PC-3 (cell line): ENCODE measurements at regions not wholly inside any gene's neighbourhood (a gene's known extent, or its start where the extent isn't known, plus 50 kb on each side); places are given as distances from the start of the nearest gene placed in this dataset.

Experiments
- ATAC-seq: fragments of 200-7000 bp; cut with Tn5 transposase; 2 replicates; pipeline ENCODE4 v1.9.1; 2020; ENCODE audit warnings: mild to moderate bottlenecking, moderate library complexity
- BruUV-seq: library from RNA; stranded (reverse); fragments of 400-500 nt; replicated peaks from 2 replicates; lab custom pipeline; 2021; lab: Mats Ljungman, UMichigan
- CTCF ChIA-PET: fragments of 300-600 bp; sonication (Branson Sonifier 250); formaldehyde crosslinking; loops from one replicate; lab custom pipeline; 2022; ENCODE audit warnings: antibody characterized with exemption; lab: Charles Lee
- POLR2A ChIA-PET: fragments of 300-600 bp; sonication (Branson Sonifier 250); formaldehyde crosslinking; loops from one replicate; lab custom pipeline; 2022; ENCODE audit warnings: antibody characterized with exemption; ENCODE audit not compliant: unreplicated experiment; lab: Charles Lee
- DNase-seq: peaks from one replicate; pipeline ENCODE4 v3.0.0-alpha.2; 2015
- H2AFZ ChIP-seq: fragments of 300-600 bp; sonication (generic); 2 replicates; pipeline ENCODE4 v1.6.0; 2016; ENCODE audit warnings: antibody characterized with exemption, low read length
- H3F3A ChIP-seq: fragments of 300-600 bp; sonication (generic); one replicate; pipeline ENCODE4 v1.6.0; 2017; ENCODE audit warnings: antibody characterized with exemption, low read length, control low read depth, mild to moderate bottlenecking; ENCODE audit not compliant: unreplicated experiment
- H3K27ac ChIP-seq: fragments of 300-600 bp; sonication (generic); 2 replicates; pipeline ENCODE4 v1.5.1; 2016; ENCODE audit warnings: mild to moderate bottlenecking, low read length
- H3K27me3 ChIP-seq: fragments of 300-600 bp; sonication (generic); 2 replicates; pipeline ENCODE4 v1.6.1; 2016; ENCODE audit warnings: low read length, mixed read lengths
- H3K36me3 ChIP-seq: fragments of 300-600 bp; sonication (generic); 2 replicates; pipeline ENCODE4 v1.6.1; 2016; ENCODE audit warnings: low read depth, mixed run types, low read length, mixed read lengths
- H3K4me1 ChIP-seq: fragments of 300-600 bp; sonication (generic); 2 replicates; pipeline ENCODE4 v1.5.1; 2016; ENCODE audit warnings: low read length; ENCODE audit not compliant: insufficient read depth
- H3K4me2 ChIP-seq: fragments of 300-600 bp; sonication (generic); 2 replicates; pipeline ENCODE4 v1.6.0; 2016; ENCODE audit warnings: low read length
- H3K4me3 ChIP-seq: fragments of 300-600 bp; sonication (generic); 2 replicates; pipeline ENCODE4 v1.5.1; 2016; ENCODE audit warnings: mild to moderate bottlenecking, low read length, mixed read lengths
- H3K79me2 ChIP-seq: fragments of 300-600 bp; sonication (generic); 2 replicates; pipeline ENCODE4 v1.6.1; 2017; ENCODE audit warnings: low read length, mixed read lengths
- H3K9ac ChIP-seq: fragments of 300-600 bp; sonication (generic); 2 replicates; pipeline ENCODE4 v1.6.0; 2016; ENCODE audit warnings: mild to moderate bottlenecking, low read length
- H3K9me2 ChIP-seq: fragments of 300-600 bp; sonication (generic); replicated peaks from 2 replicates; pipeline ENCODE4 v1.6.1; 2016; ENCODE audit warnings: mixed run types, low read length, mixed read lengths
- H3K9me3 ChIP-seq: fragments of 300-600 bp; sonication (generic); 2 replicates; pipeline ENCODE4 v1.6.1; 2016; ENCODE audit warnings: low read length, mixed read lengths
- H4K20me1 ChIP-seq: fragments of 300-600 bp; sonication (generic); 2 replicates; pipeline ENCODE4 v1.6.1; 2016; ENCODE audit warnings: low read length, mixed read lengths
- EZH2 ChIP-seq: fragments of 300-600 bp; sonication (generic); IDR thresholded peaks from one replicate; pipeline ENCODE4 v1.6.1; 2017; ENCODE audit warnings: antibody characterized with exemption, mild to moderate bottlenecking, low read length; ENCODE audit not compliant: unreplicated experiment
- EZH2phosphoT487 ChIP-seq: fragments of 300-600 bp; sonication (generic); IDR thresholded peaks from 2 replicates; pipeline ENCODE4 v1.6.1; 2018; ENCODE audit warnings: mild to moderate bottlenecking, antibody characterized with exemption, low read length, borderline replicate concordance
- intact Hi-C: fragments of 100-400 bp; cut with micrococcal nuclease; formaldehyde crosslinking; loops from 2 replicates; pipeline ENCODE4 v1.9.0; 2023
- TF ChIP-seq, protein P1 (sequence below): fragments of 300-600 bp; sonication (generic); conservative IDR thresholded peaks from 2 replicates; pipeline ENCODE4 v1.5.1; 2017; ENCODE audit warnings: antibody characterized with exemption, low read depth, mild to moderate bottlenecking, low read length

DNA sequence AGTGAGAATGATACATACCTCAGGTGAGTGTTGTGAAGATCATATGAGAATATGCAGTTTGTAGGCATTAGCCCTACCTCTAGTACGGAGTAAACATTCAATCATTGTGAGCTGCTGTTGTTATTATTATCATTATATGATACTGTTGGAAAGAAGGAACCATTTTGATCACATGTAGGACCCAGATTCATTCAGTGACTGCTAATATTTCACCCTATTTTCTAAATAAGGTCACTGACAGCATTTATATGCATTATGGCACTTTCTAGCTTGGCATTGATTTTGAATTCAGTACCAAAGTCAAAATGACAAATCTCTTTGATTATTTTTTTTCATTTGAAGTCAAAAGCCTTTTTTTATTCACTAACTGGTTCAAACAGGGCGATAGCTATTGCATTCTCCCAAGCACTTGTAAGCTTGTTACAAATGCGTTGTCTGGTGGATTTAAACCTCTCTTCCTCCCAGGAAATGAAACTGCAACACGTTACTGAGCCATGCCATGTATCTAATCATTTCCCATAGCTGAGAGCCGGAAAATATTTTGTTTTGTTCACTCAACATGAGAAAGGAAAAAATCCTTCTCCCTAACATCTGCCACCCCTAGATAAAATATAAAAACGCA is 320.8 kb upstream of the SGCD start:
- Histone ChIP-seq H3K4me3 (no peak overlapping the region), H3K27me3 (no peaks in the 10 kb centered on the region), H3K9me3 (no peaks in the 10 kb centered on the region), H3K4me1 (no peaks in the 10 kb centered on the region), H3K27ac (no peak overlapping the region), H3K4me2 (no peak overlapping the region), H3K9ac (no peak overlapping the region), H3K9me2 (no peaks in the 10 kb centered on the region), H4K20me1 (no peaks in the 10 kb centered on the region), H3K36me3 (no peaks in the 10 kb centered on the region), H3F3A (no peaks in the 10 kb centered on the region), H2AFZ (no peak overlapping the region), H3K79me2 (no peaks in the 10 kb centered on the region)
- TF ChIP-seq, protein P1, sequence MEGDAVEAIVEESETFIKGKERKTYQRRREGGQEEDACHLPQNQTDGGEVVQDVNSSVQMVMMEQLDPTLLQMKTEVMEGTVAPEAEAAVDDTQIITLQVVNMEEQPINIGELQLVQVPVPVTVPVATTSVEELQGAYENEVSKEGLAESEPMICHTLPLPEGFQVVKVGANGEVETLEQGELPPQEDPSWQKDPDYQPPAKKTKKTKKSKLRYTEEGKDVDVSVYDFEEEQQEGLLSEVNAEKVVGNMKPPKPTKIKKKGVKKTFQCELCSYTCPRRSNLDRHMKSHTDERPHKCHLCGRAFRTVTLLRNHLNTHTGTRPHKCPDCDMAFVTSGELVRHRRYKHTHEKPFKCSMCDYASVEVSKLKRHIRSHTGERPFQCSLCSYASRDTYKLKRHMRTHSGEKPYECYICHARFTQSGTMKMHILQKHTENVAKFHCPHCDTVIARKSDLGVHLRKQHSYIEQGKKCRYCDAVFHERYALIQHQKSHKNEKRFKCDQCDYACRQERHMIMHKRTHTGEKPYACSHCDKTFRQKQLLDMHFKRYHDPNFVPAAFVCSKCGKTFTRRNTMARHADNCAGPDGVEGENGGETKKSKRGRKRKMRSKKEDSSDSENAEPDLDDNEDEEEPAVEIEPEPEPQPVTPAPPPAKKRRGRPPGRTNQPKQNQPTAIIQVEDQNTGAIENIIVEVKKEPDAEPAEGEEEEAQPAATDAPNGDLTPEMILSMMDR: no peak
- TF ChIP-seq EZH2: no peak
- no peak for TF ChIP-seq EZH2phosphoT487
- intact Hi-C loops: no loop called here
- DNase-seq: no peak
- no TSS peak for BruUV-seq
- ChIA-PET CTCF (no interaction called here), POLR2A (no interaction called here)
- ATAC-seq: no peak

- no peaks in the 10 kb centered on the region for H3K9me2 ChIP-seq
- H3F3A ChIP-seq: no peaks in the 10 kb centered on the region
- DNase-seq (no peak), ATAC-seq (no peak)
- H3K9ac ChIP-seq: no peak overlapping the region
- no peak overlapping the region for H2AFZ ChIP-seq
- TF ChIP-seq EZH2 (no peak), EZH2phosphoT487 (no peak)
- TF ChIP-seq, protein P1: no peak
- H3K4me3 ChIP-seq: no peak overlapping the region
- H3K79me2 ChIP-seq: no peaks in the 10 kb centered on the region
- H4K20me1 ChIP-seq: no peaks in the 10 kb centered on the region
- ChIA-PET CTCF (no interaction called here), POLR2A (no interaction called here)
- no peaks in the 10 kb centered on the region for H3K36me3 ChIP-seq
- no peaks in the 10 kb centered on the region for H3K9me3 ChIP-seq
- H3K4me2 ChIP-seq: no peak overlapping the region
- intact Hi-C loops: no loop called here
- H3K27me3 ChIP-seq: no peaks in the 10 kb centered on the region
- BruUV-seq: no TSS peak
- no peak overlapping the region for H3K27ac ChIP-seq
- no peaks in the 10 kb centered on the region for H3K4me1 ChIP-seq
Measured at GRCh38 chr5:156008844-156009243, 318.1 kb upstream of the SGCD start.

DNA sequence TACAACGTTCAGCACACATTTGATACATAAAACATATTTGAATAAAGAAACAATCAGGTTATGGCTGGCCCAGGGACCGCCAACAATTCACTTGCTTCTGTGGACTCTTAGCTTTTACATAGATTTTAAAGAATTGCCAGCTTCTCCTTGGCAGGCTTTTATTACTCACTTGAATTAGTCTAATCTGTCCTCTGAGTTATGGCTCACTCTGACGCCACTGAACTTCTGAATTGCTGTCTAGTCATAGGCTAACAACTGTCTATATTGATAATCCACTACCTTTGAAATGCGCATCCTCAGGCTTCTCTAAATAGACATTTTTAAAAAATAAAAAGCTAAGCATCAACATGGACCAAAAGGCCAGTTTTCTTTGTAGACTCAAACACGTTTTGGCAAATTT is 317.4 kb upstream of the SGCD start:
- no TSS peak for BruUV-seq
- Histone ChIP-seq H4K20me1 (no peaks in the 10 kb centered on the region), H3F3A (no peaks in the 10 kb centered on the region), H3K4me1 (no peaks in the 10 kb centered on the region), H3K4me2 (no peak overlapping the region), H3K36me3 (no peaks in the 10 kb centered on the region), H3K27me3 (no peaks in the 10 kb centered on the region), H3K9ac (no peak overlapping the region), H3K79me2 (no peaks in the 10 kb centered on the region), H3K27ac (no peak overlapping the region), H2AFZ (no peak overlapping the region), H3K9me3 (no peaks in the 10 kb centered on the region), H3K4me3 (no peak overlapping the region), H3K9me2 (no peaks in the 10 kb centered on the region)
- CTCF ChIA-PET: no interaction called here
- intact Hi-C loops: no loop called here
- no peak for ATAC-seq
- no peak for DNase-seq
- no peak for TF ChIP-seq EZH2
- TF ChIP-seq EZH2phosphoT487: no peak
- TF ChIP-seq, protein P1: no peak
- POLR2A ChIA-PET: no interaction called here
